ENCODE measurements at regions not wholly inside any gene's neighbourhood (a gene's known extent, or its start where the extent isn't known, plus 50 kb on each side); places are given as distances from the start of the nearest gene placed in this dataset.
A peak's percentile ranks its signal among the peaks of the same experiment; 100 is the strongest.

DNA sequence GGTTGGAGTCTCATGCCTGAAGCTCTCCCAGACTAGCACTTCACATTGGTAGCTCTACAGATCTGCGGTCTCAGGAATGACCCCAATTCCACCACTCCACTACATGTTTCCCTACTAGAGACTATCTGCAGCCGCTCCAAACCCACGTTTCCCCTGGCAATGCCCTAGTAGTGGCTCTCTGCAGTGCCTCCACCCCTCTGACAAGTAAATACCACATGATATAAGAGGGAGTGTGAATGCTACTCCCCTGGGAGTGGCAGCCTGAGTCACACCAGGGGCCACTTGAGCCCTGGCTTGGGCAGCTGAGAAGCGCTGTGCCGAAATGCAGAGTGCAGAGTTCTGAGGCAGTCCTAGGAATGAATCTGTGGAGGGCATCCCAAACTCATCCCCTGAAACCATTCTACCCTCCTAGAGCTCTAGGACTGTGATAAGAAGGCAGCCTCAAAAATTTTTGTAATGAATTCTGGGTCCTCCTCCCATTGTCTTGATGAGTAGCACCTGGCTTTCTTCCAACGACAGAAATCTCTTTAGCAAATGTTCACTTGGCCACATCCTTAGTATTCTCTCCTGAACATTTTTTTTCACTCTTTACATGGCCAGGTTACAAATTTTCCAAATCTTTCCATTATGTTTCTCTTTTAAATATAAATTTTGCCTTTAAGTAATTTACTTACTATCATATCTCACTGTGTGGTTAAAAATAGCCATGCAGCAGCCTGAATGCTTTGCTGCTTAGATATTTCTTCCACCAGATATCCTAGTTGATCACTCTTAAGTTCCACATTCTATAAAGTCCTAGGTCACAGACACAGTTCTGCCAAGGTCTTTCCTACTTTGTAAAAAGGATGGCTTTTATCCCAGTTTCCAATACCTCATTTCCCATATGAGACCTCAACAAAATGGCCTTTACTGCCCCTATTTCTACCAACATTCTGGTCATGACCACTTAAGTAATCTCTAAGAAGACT lies 160.2 kb upstream of the CPEB2 start:
- no peak for DNase-seq (ENCODE audit: low read depth)

DNA sequence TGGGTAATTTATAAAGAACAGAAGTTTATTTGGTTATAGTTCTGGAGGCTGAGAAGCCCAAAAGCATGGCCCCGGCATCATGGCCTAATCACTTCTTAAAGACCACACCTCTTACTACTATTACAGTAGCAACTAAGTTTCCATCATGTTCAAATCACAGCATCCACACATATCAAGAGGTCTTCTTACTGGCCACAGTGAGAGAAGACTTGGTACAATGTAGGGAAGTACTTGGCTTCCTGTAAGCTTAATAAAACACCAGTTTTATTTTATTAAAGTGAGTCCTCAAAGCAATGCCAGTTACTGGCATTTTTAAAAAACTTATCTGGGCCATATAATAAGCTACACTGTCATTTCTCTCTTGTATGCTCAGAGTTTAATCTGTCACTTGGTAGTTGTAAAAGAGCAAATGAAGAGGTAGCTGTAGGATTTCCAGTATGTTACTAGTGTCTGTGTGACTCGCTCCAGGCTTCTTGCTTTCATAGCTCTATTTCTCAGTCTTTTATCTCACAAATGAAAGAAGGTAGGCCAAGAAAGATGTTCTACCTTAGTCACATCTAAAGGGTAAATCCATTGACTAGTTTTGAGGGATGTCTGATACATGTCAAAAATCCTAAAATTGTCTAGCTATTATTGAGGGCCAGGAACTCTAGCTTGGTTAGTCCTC lies 159.2 kb upstream of the CPEB2 start:
- no peak for DNase-seq (ENCODE audit: low read depth)

DNA sequence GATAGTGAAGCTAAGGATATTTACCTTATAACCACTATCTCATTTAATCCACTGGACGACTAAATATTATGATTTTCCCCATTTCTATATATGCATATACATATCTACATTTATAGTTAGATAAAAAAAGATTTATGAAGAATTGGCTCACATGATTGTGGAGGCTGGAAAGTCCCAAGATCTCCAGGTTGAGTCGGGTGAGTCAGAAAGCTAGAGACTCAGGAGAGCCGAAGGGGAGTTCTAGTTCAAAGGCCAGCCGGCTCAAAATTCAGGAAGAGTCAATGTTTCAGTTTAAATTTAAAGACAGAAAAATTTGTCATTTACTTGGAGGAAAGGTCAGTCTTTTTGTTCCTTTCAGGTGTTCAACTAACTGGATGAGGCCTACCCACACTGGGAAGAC lies 158.2 kb upstream of the CPEB2 start:
- DNase-seq (ENCODE audit: low read depth): no peak

DNA sequence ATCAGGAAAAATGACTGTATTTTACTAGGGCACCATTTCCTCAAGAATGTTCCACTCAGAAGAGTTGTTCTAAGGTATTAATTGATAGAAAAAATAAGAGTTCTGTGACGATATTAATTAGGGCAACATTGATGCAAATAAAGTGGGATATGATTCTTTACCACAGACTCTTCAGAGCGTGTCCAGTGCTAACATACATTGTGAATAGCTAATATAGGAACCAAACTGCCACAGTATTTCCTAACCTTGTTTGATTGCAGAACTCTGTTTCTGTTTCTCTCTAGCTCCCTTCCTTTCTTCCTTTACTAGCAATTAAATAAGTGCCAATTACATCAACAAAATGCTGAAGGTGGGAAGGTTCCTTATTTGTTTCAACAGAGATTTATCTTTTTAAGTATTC lies 154.1 kb upstream of the CPEB2 start:
- no peak for DNase-seq (ENCODE audit: low read depth)

DNA sequence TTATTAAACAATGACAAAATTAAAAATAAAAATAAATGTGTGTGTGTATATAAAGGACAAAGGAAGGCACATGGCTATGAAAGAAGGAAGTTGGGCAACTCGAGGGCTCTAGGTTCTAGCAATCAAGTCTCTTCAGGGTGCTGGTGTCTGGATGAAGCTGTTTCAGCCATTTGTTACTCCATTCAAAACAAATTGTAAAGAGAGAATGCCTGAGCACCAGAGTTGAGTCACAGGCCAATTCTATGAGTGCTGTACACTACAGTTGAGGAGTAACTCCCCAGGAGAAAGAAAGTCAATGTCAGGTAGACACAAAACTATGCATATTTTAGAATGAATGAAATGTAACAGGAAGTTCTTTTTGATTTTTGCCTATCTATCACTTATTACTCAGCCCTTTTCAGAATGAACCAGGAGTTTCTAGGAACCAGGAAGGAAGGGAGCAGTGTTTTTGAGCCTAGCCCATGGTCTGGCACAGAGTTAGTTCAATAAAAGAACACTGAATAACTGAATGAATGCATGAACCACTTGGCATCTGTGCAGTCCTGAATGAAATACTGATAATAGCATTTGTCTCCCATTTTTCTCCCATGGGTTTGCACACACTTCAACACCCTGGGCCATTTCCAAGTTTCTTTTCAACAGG lies 151.7 kb upstream of the CPEB2 start:
- no peak for DNase-seq (ENCODE audit: low read depth)

DNA sequence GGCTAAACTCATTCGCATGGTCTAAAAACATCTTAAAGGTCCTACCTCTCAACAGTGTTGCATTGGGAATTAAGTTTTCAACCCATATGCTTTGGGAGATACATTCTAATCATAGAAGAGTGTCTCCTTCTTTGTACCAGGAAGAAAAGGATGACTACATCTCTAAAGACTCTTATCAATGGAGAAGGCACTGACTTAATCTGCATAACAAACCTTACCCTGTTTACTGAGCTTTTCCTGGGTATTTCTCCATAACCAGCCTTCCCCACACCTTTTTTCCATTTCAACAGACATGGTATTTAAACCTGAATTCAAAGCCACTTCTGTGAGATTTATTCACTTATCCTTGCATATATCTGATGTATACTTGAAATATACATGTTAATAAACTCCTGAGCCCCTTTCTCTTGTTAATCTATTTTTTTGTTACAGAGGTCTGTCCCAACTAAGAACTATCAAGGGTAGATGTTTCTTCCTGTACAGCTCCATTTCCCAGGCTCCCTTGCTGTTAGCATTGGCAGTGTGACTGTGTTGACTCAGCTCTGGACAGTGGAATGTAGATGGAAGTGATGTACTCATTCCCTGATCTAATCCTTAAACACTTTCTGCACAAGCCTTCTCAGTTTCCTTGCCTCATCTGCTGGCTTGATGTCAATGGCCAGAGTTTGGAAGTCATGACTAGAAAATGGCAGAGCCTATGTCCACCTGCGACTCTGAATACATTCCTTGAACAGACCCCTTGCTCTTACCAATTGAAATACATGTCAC lies 148.9 kb upstream of the CPEB2 start:
- DNase-seq (ENCODE audit: low read depth): peak; percentile 90

DNA sequence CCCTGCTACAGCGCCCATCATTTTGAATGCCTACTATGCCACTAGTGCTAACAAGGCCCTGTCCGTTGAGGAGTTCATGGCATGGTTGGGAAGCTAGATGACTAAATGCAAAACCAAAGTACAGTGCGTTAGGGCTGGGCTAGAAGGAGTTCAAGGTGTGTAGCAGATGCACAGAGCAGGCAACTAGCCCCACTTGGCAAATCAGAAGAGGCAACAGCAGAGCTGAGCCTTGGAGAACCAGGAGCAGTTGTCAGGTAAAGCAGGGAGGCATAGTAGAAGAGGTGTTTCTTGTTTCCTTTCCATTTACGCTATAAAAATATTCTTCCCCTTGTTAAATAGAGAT lies 146.6 kb upstream of the CPEB2 start:
- no peak for DNase-seq (ENCODE audit: low read depth)

DNA sequence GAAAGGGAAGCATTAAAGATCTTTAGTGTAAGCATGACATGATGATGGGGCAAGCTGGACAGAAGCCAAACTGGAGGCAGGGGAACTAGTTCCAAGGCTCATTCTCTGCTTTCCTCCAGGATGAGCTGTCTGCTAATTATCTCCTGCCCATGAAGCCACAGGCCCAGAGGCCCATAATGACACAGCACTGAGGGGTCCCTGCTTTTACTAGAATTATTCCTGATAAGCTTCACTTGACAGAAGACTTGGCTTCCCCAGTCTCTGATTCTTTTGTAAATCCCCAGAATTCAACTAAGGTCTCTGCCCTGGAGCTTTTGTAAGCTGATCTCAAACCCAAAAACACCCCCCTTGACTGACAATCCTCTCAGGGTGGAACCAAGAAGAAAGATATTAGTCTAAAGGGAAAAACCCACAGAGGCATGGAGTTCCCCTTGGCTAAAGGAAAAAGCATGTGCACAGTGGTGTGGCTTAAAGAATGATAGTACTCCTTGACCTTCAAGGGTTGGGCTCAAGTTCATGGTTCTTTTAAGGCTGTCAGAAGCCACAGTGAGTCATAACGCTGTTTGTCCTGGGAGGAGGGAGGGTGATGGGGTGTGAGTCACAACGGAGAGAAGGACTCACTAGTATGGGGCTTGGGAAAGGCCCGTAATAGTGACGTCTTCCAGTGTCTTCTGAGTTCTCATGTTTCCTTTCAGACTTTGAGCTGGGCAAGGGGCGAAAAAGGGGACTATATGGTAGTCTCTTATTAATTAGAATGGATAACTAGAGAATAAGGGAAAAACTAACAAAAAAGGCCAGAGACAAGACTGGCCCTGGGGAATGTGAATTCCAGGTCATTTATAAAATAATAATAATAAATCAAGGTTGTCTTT lies 146.0 kb upstream of the CPEB2 start:
- peak; percentile 97 for DNase-seq (ENCODE audit: low read depth)

DNA sequence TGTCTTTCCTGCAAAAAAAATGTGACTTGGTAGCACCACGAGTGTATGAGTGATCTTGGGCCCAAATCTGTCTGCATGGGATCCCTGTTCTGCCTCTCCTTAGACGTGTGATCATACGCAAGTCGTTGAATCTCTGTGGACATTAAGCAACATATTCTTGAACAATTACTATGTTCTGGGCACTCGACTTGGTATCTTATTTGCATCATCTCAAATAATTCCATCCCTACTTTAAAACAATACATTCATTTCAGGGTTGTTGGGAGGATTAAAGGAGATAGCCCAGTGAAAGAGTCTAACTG lies 145.4 kb upstream of the CPEB2 start:
- peak; percentile 38 for DNase-seq (ENCODE audit: low read depth)

DNA sequence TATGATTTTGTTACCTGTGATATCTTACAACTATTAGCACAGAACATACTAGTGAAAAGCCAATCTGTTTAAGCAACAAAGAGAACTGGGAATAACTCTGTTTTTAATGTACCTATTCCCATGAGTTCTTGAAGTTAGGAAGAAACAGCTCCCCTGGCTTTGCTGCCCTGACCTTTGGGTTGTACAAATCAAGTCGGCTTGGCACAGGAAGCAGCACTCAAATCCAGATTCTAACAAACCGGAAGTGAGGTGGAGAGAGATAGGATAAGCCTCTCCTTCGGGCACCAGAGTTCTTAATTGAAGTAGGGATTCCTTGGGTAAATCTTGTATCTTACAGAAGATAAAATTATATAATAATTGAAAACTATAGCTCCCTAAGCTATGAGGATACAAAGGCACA lies 144.8 kb upstream of the CPEB2 start:
- no peak for DNase-seq (ENCODE audit: low read depth)

DNA sequence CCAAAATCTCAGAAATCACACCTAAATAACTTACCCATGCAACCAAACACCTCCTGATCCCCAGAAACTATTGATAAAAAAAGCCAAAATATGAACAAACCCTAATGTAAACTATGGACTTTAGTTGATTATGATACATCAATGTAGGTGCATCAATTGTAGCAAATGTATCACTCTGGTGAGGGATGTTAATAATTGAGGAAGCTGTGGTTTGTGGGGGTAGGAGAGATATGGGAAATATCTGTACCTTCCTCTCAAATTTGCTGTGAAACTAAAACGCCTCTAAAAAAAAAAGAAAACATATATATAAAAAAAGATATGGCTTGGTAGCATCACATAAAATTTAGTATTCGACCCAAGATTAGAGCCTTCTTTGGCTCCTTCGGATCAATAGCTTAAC lies 144.3 kb upstream of the CPEB2 start:
- no peak for DNase-seq (ENCODE audit: low read depth)

DNA sequence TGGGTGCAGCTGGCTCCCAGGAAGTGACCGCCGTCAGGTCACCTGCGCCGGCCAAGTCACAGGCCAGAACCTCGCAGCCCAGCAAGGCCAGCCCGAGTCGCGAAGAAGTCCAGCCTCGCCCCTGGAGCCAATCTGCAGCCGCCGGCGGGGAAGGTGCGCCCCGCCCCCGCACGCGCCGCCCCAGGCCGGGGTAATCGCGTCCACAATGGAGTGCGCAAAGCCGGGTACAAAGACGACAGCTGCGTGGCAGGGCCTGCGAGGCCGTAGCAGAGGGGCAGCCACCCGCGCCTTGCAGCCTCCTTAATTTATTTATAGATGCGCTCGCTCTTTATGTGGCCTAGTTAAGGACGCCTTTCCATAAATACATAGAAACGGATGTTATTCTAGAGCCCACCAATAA lies 139.4 kb upstream of the CPEB2 start:
- no peak for DNase-seq (ENCODE audit: low read depth)

DNA sequence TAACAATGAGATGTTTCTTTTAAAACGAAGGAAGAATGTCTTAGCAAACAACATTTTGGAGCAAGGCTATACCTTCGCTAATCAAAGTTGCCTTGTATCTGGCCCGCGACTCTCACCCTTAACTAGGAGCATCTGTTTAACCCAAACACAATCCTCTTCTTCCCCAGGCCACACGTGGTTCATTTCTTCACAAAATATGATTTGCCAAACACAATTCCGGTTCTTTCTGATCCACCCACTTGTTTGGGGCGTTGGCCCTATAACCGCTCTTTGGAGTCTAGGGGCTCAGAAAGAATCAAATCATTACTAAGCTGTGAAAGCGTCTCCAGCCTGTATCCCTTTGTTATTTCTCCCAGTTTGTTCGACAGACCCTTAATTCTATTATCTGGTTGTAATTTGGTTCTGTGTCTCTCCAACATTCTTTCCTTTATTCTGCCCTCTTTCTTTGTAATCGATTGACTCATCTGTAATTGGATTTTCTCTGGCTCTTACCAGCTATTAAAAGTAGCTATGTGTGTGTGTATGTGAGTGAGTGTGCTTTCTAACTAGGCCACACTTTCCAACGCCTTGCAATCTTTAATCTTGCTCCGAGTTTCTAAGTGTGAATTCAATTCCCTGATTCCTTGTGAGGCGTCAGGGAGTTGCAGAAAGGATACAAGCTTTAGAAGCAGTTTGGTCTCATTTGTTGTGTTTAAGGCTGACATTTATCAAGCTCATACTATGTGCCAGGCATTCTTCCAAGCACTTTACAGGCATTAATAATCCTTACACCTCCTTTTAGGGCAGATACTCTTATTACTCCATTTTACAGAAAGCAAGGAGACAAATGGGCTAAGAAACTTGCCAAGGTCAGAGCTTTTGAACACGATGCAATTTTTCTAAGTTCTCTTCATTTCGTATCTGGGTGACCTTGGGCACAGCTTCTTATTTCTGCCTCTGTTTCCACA lies 138.6 kb upstream of the CPEB2 start:
- no peak for DNase-seq (ENCODE audit: low read depth)

DNA sequence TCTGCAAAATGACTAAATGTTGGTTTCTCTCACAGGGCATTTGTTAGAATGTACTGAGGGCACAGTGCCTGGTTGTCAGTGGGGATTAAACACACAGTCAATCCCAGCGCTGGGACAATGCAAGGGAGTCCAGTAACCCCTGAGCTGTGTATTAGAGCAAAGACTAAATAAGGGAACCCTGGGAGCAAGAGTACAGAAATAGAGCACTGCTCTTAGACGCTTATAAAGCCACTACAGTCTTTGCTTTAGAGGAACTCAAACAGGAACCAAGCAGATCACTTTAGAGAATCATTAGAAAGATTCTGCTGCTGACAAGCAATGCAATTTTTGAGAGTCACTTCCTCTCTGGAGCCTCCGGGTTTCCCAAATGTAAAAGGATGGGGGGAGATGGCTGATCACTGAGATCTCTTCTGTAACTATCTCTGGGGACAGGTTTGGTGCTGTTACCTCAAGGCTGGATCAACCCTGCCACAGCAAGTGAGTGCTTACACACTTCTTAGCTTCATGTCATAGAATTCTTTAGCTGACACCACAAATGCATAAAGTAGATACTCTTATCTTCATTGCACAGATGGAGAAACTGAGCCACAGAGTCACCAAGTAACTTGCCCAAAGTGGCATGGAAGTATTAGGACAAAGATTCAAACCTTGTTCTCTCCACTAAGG lies 137.8 kb upstream of the CPEB2 start:
- no peak for DNase-seq (ENCODE audit: low read depth)

DNA sequence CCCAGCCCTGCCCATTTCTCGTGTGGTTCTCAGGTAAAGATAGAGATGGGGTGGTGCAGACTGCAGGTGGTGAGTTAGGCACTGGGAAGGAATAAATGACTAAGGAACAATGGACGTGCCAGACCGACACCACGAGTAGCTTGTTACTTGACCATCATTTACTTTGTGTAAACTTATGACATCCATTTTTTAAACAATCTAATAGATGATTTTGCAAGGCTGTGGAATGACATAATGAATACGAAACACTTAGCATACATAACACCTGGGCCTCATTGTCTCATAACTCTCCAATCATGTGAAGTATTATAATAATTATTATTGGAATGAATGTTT lies 137.3 kb upstream of the CPEB2 start:
- no peak for DNase-seq (ENCODE audit: low read depth)

DNA sequence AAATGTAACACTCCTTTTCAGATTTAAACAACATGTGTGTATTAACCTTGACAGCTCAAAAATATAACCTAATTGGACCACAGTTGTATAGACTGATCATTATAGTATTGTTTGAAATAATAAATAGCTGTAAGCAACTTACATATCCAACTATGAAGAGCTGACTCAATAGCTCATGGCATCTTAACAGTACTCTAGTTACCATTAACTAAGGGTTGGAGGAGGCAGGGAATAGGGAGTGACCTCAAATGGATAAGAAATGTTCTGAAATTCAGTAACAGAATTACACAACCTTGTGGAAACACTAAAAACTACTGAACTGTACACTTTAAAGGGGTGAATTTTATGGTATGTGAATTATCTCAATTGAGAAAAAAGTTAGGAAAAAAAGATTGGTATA lies 136.5 kb upstream of the CPEB2 start:
- peak; percentile 49 for DNase-seq (ENCODE audit: low read depth)

DNA sequence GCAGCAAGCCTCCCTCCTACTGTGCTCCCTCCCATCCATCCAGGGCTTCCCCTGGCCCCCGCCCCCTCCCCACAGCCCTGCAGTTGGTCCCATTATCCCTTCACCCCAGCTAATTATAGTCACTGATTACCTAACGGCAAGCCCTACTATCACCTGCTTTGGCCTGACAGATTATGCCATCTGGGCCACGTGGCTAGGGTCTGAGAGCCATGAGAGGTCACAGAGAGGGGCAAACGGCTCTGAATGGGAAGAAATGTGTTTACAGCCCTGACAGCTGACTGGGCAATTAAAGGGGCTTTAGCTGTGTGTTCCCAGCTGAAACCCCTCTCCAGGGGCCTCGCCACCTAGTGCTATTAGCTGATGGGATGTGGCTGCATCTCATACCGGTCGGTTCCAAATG lies 134.4 kb upstream of the CPEB2 start:
- DNase-seq (ENCODE audit: low read depth): no peak

DNA sequence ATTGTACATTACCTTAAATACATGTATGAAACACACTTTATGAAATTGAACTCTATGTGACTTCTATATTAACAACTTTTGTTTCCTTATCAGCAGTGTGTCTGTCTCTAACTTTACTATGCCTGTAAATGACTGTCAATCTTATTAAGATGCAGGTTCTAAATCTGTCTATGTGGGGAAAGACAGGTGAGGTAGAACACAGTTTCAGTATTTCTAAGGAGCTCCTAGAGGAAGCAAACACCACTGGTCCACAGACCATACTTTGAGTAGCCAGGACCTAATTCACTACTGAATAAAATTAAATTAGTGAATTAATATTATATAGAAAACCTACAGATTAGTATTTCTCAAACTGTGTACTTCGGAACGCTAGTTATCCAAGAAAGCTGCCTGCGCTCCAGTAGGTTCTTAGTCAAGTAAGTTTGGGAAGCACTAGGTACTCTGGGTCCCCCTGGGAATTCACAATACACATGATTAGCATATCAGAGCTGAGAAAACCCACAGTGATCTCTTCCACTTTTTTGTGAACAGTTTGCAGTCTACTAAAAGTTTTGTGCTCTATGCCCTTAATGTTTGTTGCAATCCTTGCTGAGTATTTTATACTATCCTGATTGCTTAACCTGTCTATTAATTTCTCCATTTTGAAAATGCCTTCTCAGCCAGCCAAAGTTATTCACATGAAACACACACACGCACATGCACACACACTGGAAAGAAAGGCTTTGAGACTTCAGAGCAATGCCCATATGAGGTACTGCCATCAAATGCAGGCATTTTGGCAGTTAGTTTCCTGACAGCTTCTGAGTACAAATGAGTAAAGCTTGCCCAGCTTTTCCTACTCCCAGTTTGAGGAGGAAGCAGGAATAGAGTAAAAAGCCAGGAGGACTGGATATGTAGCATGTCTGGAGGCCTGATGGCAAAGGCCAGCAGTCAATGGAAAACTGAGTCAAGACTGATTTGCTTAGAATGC lies 133.6 kb upstream of the CPEB2 start:
- DNase-seq (ENCODE audit: low read depth): peak; percentile 17
